Fibroblast of skin of right biceps (primary cell): ENCODE measurements at regions not wholly inside any gene's neighbourhood (a gene's known extent, or its start where the extent isn't known, plus 50 kb on each side); places are given as distances from the start of the nearest gene placed in this dataset.
A peak's percentile ranks its signal among the peaks of the same experiment; 100 is the strongest.
"Not testable (repeated sequence)": the region's sequence is repeated elsewhere in the genome, so short reads cannot be mapped to it uniquely, and the experiment has no call there.

Source experiments
- DNase-seq: peaks from one replicate; pipeline ENCODE4 v3.0.0-alpha.2; 2013

DNA sequence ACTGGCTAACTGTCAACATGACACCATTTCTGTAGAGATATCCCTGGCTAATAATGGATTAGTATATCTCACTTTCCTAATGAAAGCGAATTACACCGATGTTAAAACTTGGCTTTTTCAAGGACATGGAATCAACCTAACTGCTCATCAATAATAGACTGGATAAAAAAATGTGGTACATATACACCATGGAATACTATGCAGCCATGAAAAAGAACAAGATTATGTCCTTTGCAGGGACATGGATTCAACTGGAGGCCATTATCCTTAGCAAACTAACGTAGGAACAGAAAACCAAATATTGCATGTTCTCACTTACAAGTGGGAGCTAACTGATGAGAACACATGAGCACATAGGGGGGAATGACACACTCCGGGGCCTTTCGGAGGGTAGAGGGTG is 62.6 kb downstream of the ZIC1 start:
- DNase-seq: no peak

DNA sequence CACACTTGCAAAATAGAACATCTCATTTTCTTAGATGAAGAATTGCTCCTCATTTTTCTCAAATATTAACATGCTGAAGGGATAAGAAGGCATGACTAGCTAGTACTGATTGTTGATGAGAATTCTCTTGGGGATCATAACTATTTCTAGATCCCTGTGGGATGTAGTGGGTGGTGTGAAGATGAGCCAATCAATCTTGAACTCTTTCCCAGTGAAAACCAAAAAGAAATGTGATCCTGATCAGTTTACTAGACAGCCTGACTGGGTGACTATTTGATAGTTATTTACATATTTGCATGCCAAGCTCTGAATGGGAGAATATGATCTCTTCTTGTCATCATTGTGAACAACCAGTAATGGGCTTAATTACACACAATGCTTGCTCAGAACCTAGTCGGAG is 63.7 kb downstream of the ZIC1 start:
- DNase-seq: peak; percentile 14

DNA sequence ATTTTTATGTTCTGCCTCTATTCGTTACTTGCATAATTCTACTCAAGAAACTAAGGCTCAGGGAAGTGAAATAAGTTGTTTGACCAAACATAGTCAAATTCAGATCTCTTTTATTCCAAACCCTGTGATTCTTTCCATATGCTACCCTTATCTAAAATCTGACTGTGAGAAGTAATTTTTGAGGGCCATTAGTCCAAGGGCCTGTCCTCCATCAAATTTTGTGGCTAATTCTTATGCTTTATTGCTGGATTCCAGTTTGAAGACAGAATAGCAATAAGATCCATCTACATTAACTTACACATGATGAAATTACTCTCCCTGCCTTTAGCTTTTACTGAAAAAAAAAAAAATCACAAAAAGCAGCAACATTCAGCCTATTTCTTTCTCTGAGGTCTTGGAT is 74.0 kb downstream of the ZIC1 start:
- DNase-seq: no peak

GRCh38 chr3:147483578-147483977 is 74.4 kb downstream of the ZIC1 start:
- no peak for DNase-seq

DNA sequence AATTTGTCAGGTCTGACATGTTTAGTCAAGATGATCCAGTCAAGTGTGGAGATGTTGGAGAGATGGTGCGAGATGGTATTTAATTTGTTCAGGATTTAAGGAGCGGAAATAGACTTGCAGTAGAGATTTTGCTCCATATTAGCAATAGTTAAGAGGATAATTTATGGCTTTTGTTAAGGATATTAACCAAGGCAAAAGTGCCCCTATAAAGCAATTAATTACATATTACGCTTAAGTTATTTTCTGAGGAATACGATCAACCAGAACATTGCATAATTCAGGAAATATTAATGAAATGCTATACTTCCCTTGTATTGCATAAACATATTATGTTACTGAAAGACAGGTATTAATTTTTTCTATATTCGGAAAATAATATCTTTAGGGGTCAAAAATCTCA is 83.9 kb downstream of the ZIC1 start:
- no peak for DNase-seq

DNA sequence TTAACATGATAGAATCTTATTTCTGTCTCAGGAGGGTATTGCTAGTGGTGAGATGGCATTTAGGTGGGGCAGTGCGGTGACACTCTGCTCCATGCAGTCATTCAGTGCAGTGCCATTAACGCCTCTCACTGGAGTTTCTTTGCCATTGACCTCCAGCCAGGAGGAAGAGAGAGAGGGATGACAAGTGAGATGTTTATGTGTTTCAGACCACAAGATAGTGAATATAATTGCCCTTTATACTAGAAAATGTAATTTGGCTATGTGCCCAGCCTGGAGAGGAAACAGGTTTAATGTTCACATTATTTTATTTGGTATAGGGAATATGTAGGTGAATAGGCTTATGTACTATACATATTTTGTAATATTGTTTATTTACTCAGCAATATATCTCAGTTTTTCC is 84.5 kb downstream of the ZIC1 start:
- no peak for DNase-seq

DNA sequence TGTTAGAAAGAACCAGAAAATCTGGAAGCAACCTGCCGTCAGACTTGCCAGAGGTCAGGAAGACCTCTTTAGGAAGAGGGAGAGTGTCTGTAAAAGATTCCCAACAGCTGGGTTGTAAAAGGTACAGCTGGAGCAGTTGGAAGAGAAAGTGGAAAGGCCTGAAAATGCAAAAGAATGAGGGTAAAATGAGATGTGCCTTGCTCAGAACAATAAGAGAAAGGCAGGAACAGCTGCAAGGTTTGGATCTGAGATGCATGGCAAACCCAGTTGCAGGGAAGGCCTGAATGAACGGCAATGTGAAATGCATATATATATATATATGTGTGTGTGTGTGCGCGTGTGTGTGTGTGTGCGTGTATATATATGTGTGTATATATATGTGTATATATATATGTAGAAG is 88.1 kb downstream of the ZIC1 start:
- DNase-seq: no peak

DNA sequence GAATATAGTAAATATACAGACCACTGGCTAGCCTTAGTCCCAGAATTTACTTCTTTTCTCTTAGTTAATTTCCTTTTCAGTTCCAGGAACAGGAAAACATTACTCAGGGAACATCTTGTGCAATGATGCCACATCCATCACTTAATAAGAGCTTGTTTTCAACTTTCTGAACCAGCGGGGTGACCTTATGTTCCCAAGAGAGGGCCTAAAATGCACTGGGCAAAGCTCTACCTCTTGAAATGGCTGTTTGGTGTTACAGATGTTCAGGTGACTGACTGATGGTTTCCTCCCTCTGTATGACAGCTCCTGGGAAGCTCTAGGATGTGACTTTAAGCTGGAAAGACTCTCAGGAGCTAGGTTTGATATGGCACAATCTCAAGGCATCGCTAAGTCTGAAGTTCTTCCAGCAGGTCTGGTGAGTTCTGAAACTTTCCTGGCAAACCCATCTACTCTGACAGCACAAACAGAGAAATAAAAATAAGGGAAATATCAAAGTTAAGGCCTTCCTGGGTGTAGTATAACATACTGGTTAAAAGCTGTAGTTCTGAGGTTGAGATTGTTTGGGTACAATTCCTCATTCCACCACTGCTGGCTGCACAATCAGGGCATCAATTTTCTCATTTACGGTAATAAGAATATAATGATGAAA is 98.6 kb downstream of the ZIC1 start:
- DNase-seq: no peak

DNA sequence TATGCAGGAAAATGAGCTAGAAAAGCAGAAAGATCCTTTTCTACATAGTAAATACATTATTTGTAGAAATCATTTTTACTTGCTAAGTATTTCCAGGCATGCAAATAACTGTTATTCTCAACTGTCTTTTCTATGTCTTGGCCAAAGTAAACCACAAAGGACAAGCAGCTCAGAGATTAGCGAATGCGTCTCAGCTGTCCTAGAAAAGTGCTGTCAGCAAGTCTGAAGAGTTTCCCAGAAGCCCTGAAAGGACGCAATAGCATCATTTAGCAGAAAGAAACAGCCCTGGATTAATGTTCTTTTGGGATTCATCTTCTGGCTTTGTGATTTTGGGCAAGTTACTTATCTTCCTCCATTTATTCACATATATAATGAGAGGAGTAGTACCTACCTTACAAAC is 100.3 kb downstream of the ZIC1 start:
- DNase-seq: no peak

- no peak for DNase-seq
These were observed 104.6 kb downstream of the ZIC1 start for GRCh38 chr3:147513785-147514184.

GRCh38 chr3:147514366-147515160 is 105.4 kb downstream of the ZIC1 start:
- DNase-seq: no peak

- DNase-seq: no peak
These were observed 109.3 kb downstream of the ZIC1 start for GRCh38 chr3:147518465-147518864.

GRCh38 chr3:147521646-147522045 is 112.5 kb downstream of the ZIC1 start:
- peak; percentile 68 for DNase-seq

GRCh38 chr3:147522780-147523179 is 113.6 kb downstream of the ZIC1 start:
- DNase-seq: not testable (repeated sequence)

DNA sequence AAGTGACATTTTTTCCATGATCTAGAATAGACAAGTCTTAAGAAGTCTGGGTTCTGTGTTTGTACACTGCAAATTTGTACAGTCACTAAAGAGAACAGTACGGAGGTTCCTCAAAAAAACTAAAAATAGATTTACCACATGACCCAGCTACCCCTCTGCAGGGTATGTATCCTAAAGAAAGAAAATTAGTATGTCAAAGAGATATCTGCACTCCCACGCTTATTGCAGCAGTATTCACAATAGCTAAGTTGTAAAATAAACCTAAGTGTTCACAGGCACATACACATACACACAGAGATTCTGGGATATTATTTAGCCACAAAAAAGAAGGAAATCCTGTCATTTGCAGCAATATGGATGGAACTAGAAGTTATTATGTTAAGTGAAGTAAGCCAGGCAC is 120.4 kb downstream of the ZIC1 start:
- DNase-seq: no peak

DNA sequence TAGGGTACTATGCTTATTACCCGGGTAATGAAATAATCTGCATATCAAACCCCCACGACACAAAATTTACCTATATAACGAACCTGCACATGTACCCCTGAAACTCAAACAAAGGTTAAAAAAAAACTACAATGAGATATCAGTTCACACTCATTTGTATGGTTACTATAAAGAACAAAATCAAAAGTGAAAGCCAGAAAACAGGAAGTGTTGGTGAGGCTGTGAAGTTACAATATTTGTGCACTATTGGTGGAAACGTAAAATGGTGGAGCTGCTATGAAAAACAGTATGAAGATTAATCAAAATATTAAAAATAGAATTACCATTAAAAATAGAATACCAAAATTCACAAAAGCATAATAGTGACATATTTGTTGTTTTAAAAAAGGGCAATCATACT is 128.9 kb downstream of the ZIC1 start:
- DNase-seq: no peak

GRCh38 chr3:147540921-147541320 is 131.8 kb downstream of the ZIC1 start:
- no peak for DNase-seq

DNA sequence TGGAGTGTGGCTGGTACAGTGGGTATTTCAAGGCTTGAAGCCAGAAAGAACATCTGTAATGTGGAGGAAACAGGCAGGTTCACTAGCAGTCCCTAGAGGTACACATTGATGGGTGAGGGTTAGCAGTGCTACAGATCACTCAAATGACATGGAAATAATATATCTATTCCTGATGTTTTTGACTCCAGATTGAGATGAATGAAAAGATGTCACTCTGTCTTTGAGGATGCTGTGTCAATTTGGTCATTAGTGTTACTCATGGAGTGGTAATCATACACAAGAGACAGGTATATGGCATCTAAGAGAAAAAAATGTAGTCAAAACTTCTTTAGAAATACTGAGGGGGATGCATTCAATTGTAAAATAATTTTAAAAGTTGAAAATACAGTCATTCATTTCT is 135.1 kb downstream of the ZIC1 start:
- no peak for DNase-seq

DNA sequence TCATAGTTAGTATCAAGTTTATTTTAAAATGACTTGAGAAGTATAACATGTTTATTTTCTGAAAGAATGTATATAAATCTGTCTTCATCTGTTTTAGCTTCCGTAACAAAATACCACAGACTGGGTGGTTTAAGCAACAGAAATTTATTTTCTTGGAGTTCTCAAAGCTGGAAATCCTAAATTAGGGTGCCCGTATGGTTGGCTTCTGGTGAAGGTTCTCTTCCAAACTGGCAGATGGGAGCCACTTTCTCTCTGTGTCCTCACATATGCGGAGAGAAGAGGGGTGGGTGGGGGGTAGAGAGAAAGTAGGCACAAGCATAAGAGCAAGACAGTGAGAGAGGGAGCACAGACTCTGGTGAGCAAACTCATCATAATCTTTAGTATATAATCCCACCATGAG is 142.3 kb downstream of the ZIC1 start:
- DNase-seq: no peak

- peak; percentile 0 for DNase-seq
These were observed 145.2 kb downstream of the ZIC1 start for GRCh38 chr3:147554332-147554731.

GRCh38 chr3:147572970-147573340 is 163.8 kb downstream of the ZIC1 start:
- DNase-seq: peak; percentile 15

- DNase-seq: no peak
These were observed 165.5 kb downstream of the ZIC1 start for GRCh38 chr3:147574621-147575020.

- DNase-seq: no peak
These were observed 166.2 kb downstream of the ZIC1 start for GRCh38 chr3:147575391-147575790.

DNA sequence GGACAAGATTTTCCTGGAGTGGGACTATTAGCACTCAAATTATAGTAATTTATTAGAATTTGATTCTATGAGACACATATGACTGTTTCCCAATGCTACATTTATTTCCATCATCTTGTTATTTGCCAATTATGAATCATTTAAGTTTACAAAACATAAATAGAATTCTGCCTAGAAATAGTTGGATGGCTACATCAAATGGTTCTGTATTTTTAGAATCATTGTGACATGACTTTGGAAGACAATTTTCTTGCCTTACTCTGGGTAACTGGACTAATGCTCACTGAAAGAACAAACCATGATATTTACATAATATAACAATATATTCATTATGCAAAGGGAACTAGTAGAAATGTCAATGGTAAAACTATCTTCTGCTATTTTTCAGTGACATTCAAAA is 173.5 kb downstream of the ZIC1 start:
- no peak for DNase-seq

GRCh38 chr3:147589016-147589415 is 179.9 kb downstream of the ZIC1 start:
- DNase-seq: peak; percentile 46
